ENCODE measurements at regions not wholly inside any gene's neighbourhood (a gene's known extent, or its start where the extent isn't known, plus 50 kb on each side); places are given as distances from the start of the nearest gene placed in this dataset.
"Not testable (repeated sequence)": the region's sequence is repeated elsewhere in the genome, so short reads cannot be mapped to it uniquely, and the experiment has no call there.

- FAIRE-seq: peak; percentile 88
- DNase-seq (ENCODE audit: insufficient read length, low spot score): no peak
These were observed 420.8 kb downstream of the FUT8 start for GRCh38 chr14:65833267-65833880.

- no peak for FAIRE-seq
- no peak for DNase-seq (ENCODE audit: insufficient read length, low spot score)
These were observed 421.5 kb downstream of the FUT8 start for GRCh38 chr14:65834051-65834450.

DNA sequence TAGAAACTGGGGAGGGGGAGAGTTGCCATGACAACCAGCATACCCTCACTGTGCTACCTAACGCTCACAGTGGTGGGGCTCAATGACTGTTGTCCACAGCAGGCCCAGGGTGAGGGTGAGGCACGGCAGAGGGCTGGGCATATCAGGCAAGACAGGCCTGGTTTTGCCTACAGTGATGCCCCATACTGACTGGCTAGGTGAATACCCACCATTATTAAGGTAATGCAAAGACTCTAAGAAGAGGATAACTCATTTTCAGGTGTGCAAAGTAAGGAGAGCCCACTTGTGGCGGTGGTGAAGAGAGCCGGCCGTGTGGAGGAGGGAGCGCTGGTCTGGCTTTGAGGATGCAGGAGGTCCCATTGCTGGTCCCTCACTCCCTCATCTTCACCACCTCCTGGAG, 422.3 kb downstream of the FUT8 start:
- no peak for DNase-seq (ENCODE audit: insufficient read length, low spot score)
- FAIRE-seq: no peak

- DNase-seq (ENCODE audit: insufficient read length, low spot score) (no peak), FAIRE-seq (no peak)
These were observed 423.0 kb downstream of the FUT8 start for GRCh38 chr14:65835501-65835900.

DNA sequence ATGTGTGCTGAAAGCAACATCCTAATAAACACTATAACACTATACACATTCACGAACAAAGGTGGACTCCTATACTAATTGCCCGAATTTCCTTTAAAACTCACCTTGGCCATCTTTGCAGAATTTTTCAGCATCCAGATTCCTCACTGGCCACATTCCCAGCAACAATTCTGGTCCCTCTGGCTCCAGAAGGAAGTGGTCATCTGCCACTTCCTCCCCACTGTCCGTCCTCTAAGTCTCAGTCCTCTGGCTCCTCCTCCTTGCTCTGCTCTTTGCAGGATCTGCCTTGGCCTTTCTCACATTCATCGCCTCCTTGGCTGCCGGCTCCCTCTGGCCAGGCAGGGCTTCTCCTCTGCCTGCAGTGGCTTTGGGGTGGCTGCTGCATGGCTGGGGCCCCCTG, 426.0 kb downstream of the FUT8 start:
- DNase-seq (ENCODE audit: insufficient read length, low spot score): no peak
- FAIRE-seq: peak; percentile 84

DNA sequence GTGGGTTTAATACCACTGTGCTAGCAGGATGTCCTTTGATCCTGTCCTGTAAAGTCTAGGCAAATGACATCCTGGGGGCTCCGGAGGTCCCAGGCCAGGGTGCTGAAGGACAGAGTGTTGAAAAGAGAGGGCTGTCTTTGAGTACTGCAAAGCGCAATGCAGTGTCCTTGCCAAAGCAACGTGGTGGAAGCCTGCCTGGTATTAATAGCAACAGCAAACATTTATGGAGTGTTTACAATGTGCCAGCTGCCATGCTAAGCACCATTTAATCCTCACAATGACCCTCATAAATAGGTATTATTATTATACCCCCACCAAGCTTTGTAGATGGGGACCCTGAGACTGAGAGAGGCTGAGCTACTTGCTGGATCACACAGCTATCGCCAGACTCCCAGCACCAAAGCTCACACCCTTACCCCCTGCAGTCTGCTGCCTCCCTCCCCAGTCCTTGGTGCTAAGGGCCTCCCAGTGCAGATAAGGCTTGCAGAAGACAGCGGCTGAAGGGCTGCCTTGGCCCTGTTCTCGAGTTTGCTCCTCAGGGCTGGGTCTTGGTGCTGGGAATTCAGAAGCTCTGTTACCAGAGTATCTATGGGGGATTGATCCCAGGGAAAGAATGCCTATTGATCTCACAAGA, 427.7 kb downstream of the FUT8 start:
- FAIRE-seq: peak; percentile 65
- DNase-seq (ENCODE audit: insufficient read length, low spot score): no peak

GRCh38 chr14:65840786-65841185, 428.3 kb downstream of the FUT8 start:
- DNase-seq (ENCODE audit: insufficient read length, low spot score): no peak
- peak; percentile 16 for FAIRE-seq

DNA sequence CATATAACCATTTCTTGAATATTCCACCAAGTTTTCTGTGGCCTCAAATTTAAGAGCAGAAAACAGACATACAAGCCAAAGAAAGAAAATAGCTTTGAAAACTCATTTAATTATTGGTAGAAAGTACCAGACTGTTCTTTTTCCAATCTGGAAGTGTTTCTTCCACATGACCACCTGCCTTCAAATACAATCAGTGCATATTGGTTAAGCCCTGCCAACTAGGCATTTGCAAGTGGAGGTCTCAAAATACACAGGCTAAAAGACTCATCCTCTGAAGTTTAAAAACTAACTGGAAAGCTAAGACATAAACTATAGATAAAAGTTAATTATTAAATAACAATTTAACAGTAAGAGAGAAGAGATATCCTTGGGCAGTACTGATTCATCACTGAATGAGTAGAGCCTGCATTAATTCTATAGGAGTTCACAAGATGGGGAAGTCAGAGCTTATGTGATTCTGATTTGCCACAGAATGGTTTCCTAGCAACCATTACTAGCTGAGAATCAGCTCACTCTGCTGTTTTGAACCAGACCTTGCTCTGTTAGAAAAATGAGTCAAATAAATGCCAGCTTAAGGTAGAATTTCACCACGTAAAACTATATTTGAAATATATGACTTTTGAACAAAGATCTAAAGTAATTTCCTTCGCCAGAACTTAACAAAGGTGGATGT, 433.8 kb downstream of the FUT8 start:
- DNase-seq (ENCODE audit: insufficient read length, low spot score): no peak
- peak; percentile 71 for FAIRE-seq

GRCh38 chr14:65847075-65847847, 434.7 kb downstream of the FUT8 start:
- FAIRE-seq: peak; percentile 76

GRCh38 chr14:65847931-65848330, 435.4 kb downstream of the FUT8 start:
- DNase-seq (ENCODE audit: insufficient read length, low spot score); FAIRE-seq: not testable (repeated sequence)

More at GRCh38 chr14:65847075-65847847, 434.7 kb downstream of the FUT8 start:
- no peak for DNase-seq (ENCODE audit: insufficient read length, low spot score)

- FAIRE-seq (peak; percentile 76), DNase-seq (ENCODE audit: insufficient read length, low spot score) (no peak)
These were observed 436.6 kb downstream of the FUT8 start for GRCh38 chr14:65849091-65849490.

- DNase-seq (ENCODE audit: insufficient read length, low spot score) (no peak), FAIRE-seq (no peak)
These were observed 437.0 kb downstream of the FUT8 start for GRCh38 chr14:65849558-65849957.

DNA sequence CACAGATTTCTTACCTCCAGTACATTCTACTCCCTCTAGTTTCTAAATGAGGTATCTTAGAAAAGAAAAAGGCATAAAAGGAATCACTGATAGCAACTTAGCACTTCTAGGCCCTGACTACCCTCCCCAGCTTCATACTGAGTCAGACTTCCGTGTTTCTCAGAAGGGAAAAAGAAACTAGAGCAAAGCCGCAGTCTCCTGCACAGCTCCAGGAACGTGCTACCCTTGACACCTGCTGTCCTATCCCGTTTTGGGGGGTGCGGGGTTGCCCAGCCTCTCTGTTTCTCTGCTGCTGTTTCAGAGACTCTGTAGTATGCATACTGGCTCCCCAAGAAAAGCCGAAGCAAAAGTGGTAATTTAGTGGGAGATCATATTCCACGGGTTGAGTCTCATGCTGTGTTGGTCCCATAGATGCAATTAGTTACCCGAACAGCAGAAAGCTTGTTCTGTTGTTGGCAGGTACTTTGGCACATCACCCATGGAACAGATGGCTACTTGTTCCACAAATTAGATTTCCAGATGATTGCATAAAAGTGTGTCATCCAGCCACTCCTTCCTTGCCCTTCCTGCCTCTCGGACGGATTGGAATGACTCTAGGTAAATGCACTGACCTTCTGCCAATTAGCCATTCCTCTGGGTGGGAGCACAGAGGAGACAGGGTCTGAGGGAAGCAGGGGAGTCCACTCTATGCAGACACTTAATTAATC, 438.1 kb downstream of the FUT8 start:
- FAIRE-seq: no peak
- no peak for DNase-seq (ENCODE audit: insufficient read length, low spot score)

DNA sequence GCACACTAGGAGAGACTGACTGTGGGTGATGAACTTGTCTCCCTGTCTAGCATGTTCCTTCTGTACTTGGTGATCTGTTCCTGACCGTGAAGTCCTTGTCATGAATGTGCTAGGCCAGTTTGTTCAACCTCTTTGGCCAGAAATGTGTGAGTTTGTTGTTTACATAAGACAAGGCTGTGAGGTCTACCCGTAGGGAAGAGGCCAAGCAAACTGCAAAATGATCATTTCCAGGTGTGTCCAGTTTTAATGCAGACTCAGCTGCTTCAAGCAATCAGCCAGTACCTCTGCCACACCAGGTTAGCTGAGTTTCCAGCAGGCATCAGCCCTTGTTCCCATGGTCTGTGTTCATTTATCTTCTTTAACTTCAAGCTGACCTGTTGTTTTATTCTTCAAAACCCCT, 440.2 kb downstream of the FUT8 start:
- DNase-seq (ENCODE audit: insufficient read length, low spot score): no peak
- FAIRE-seq: peak; percentile 13

GRCh38 chr14:65853407-65853955, 441.0 kb downstream of the FUT8 start:
- FAIRE-seq: no peak
- DNase-seq (ENCODE audit: insufficient read length, low spot score): no peak

DNA sequence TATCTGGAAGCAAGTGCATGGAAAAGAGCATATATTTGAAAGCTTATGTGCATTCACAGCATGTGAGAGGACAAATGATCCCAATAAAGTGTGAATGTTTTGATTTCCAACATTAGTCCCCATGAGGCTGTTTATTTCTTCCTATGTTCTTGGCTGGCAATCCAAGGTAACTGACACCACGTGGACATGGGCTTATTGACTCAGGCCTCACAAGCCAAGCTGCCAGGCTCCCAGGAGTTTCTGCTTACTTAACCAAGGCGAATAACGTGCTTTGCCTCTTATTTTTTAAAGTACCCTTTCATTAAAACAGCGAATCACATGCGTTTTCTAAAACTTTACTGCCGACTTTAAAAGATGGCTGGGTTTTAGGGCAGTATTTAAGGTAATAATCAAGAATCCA, 441.7 kb downstream of the FUT8 start:
- FAIRE-seq (no peak), DNase-seq (ENCODE audit: insufficient read length, low spot score) (no peak)

GRCh38 chr14:65860956-65861611, 448.6 kb downstream of the FUT8 start:
- FAIRE-seq (peak; percentile 98), DNase-seq (ENCODE audit: insufficient read length, low spot score) (no peak)

- no peak for FAIRE-seq
- DNase-seq (ENCODE audit: insufficient read length, low spot score): no peak
These were observed 452.0 kb downstream of the FUT8 start for GRCh38 chr14:65864549-65864948.

DNA sequence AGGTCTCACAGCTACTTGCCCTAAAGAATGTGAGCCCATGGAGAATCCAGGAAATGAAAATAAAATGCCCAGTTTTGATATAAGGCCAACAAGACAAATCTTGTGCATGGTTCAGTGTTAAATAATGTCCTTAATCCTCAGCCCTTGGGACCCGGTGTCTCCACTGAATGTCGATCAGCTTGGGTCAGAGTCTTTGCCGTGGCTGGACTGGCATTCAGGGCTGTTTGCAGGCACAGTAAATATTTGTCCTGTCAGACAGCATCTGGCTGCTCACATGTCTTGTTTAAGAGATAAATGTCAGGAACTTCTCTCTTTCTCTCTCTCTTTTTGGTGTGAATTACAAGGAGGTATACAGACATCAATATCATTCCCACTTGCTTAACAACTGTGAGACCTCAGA, 452.5 kb downstream of the FUT8 start:
- peak; percentile 94 for FAIRE-seq
- no peak for DNase-seq (ENCODE audit: insufficient read length, low spot score)

DNA sequence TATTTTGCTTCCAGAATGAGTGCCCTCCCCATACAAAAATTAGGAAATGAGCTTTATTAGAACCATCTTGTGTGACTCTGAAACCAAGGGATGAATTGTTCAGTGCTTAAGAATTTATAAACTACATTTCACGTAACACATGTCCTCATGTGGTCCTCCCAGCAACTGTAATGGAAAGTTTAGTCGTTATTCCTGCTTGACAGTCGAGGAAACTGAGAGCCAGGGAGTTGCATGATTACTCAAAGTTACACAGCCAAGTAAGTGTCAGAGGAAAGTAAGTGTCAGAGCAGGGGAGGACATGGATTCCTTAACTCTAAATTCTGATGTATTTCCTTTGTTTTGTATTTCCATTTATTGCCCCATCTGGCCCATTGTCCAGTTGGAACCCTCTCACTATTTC, 453.9 kb downstream of the FUT8 start:
- FAIRE-seq (peak; percentile 91), DNase-seq (ENCODE audit: insufficient read length, low spot score) (no peak)
